Naive thymus-derived CD8-positive, alpha-beta T cell (primary cell): ENCODE measurements at regions not wholly inside any gene's neighbourhood (a gene's known extent, or its start where the extent isn't known, plus 50 kb on each side); places are given as distances from the start of the nearest gene placed in this dataset.

Experiments
- ATAC-seq, 2 donors: fragments of 150-1000 bp; cut with Tn5 transposase in 1 of 2; sonication (Bioruptor Pico), chemical (Tn5 transposase) in 1 of 2; 1 replicate in 1 of 2; 2 replicates in 1 of 2; pipeline ENCODE4 v1.10.0; 2021; ENCODE audit warnings: mild to moderate bottlenecking in 2 of 2, moderate library complexity in 2 of 2
- POLR2A ChIA-PET: fragments of 350-600 bp; sonication (Branson Sonifier 250); formaldehyde crosslinking; loops from one replicate; lab custom pipeline; 2021; ENCODE audit warnings: antibody characterized with exemption; lab: Charles Lee
- DNase-seq, 10 donors: peaks; one replicate each; pipeline versions ENCODE4 v3.0.0 to v3.0.0-alpha.2; 2020 to 2022
- H3K27ac Mint-ChIP-seq, 10 donors: one replicate each; pipeline ENCODE4 v1.8.0; 2020 to 2022; ENCODE audit warnings: mild to moderate bottlenecking in 10 of 10, mixed read lengths in 10 of 10, moderate library complexity in 4 of 10, inconsistent platforms in 1 of 10
- H3K27me3 Mint-ChIP-seq, 5 donors: one replicate each; pipeline ENCODE4 v1.8.0; 2021 to 2022; ENCODE audit warnings: mixed read lengths in 5 of 5
- H3K36me3 Mint-ChIP-seq, 3 donors: one replicate each; pipeline ENCODE4 v1.8.0; 2020 to 2022; ENCODE audit warnings: mixed read lengths in 3 of 3, mild to moderate bottlenecking in 2 of 3, inconsistent platforms in 1 of 3
- H3K4me1 Mint-ChIP-seq, 4 donors: one replicate each; pipeline ENCODE4 v1.8.0; 2021 to 2022; ENCODE audit warnings: mixed read lengths in 4 of 4
- H3K4me3 Mint-ChIP-seq, 10 donors: one replicate each; pipeline ENCODE4 v1.8.0; 2020 to 2022; ENCODE audit warnings: mild to moderate bottlenecking in 10 of 10, mixed read lengths in 10 of 10, moderate library complexity in 6 of 10, inconsistent platforms in 1 of 10
- H3K9me3 Mint-ChIP-seq, 9 donors: one replicate each; pipeline ENCODE4 v1.8.0; 2020 to 2022; ENCODE audit warnings: mixed read lengths in 9 of 9, mild to moderate bottlenecking in 3 of 9, inconsistent platforms in 1 of 9, moderate library complexity in 1 of 9

- POLR2A ChIA-PET: no interaction called here
- DNase-seq (no peak), ATAC-seq (no peak)
- H3K4me1 Mint-ChIP-seq: no peaks in the 10 kb centered on the region
- no peaks in the 10 kb centered on the region for H3K9me3 Mint-ChIP-seq
- H3K36me3 Mint-ChIP-seq: no peaks in the 10 kb centered on the region
- peaks cover 4 to 26% (median 22%) of the 10 kb centered on the region in 5 donors for H3K27me3 Mint-ChIP-seq
- H3K27ac Mint-ChIP-seq: no peak overlapping the region
- H3K4me3 Mint-ChIP-seq: no peak overlapping the region
Observed at GRCh38 chr2:44881856-44882255, 59.6 kb upstream of the SIX3 start.

- H3K27ac Mint-ChIP-seq: no peak overlapping the region
- H3K27me3 Mint-ChIP-seq: peaks cover 8 to 38% (median 23%) of the 10 kb centered on the region in 5 donors
- ATAC-seq (no peak), DNase-seq (no peak)
- no peak overlapping the region for H3K4me3 Mint-ChIP-seq
- H3K36me3 Mint-ChIP-seq: no peaks in the 10 kb centered on the region
- no peaks in the 10 kb centered on the region for H3K9me3 Mint-ChIP-seq
- H3K4me1 Mint-ChIP-seq: no peaks in the 10 kb centered on the region
- POLR2A ChIA-PET: no interaction called here
Observed at GRCh38 chr2:44883356-44883755, 58.1 kb upstream of the SIX3 start.

- Mint-ChIP-seq H3K36me3 (no peaks in the 10 kb centered on the region), H3K9me3 (peaks cover 0 to 2% (median 0%) of the 10 kb centered on the region in 9 donors), H3K4me1 (no peaks in the 10 kb centered on the region), H3K4me3 (no peak overlapping the region), H3K27me3 (peaks cover 10 to 37% (median 20%) of the 10 kb centered on the region in 5 donors), H3K27ac (peak overlapping the region in 1 of 10 donors; percentile 81)
- ATAC-seq: no peak
- no peak for DNase-seq
- POLR2A ChIA-PET: no interaction called here
Observed at GRCh38 chr2:44884231-44884630, 57.3 kb upstream of the SIX3 start.

- POLR2A ChIA-PET: no interaction called here
- ATAC-seq: no peak
- Mint-ChIP-seq H3K4me1 (no peaks in the 10 kb centered on the region), H3K9me3 (peaks cover 0 to 2% (median 0%) of the 10 kb centered on the region in 9 donors), H3K4me3 (no peak overlapping the region), H3K27me3 (peaks cover 9 to 35% (median 20%) of the 10 kb centered on the region in 5 donors), H3K36me3 (no peaks in the 10 kb centered on the region), H3K27ac (peak overlapping the region in 1 of 10 donors; percentile 81)
- DNase-seq: no peak
Observed at GRCh38 chr2:44884677-44885076, 56.8 kb upstream of the SIX3 start.

GRCh38 chr2:44886414-44886813, 55.1 kb upstream of the SIX3 start:
- DNase-seq (no peak), ATAC-seq (no peak)
- H3K9me3 Mint-ChIP-seq: peaks cover 0 to 6% (median 2%) of the 10 kb centered on the region in 9 donors
- H3K4me3 Mint-ChIP-seq: no peak overlapping the region
- H3K27ac Mint-ChIP-seq: no peak overlapping the region
- H3K4me1 Mint-ChIP-seq: no peaks in the 10 kb centered on the region
- POLR2A ChIA-PET: no interaction called here
- peaks cover 11 to 42% (median 20%) of the 10 kb centered on the region in 5 donors for H3K27me3 Mint-ChIP-seq
- H3K36me3 Mint-ChIP-seq: no peaks in the 10 kb centered on the region

- POLR2A ChIA-PET: no interaction called here
- DNase-seq (no peak), ATAC-seq (no peak)
- peaks cover 0 to 6% (median 0%) of the 10 kb centered on the region in 3 donors for H3K36me3 Mint-ChIP-seq
- H3K27me3 Mint-ChIP-seq: peaks cover 11 to 58% (median 20%) of the 10 kb centered on the region in 5 donors
- no peak overlapping the region for H3K4me3 Mint-ChIP-seq
- peaks cover 0 to 24% (median 10%) of the 10 kb centered on the region in 9 donors for H3K9me3 Mint-ChIP-seq
- no peaks in the 10 kb centered on the region for H3K4me1 Mint-ChIP-seq
- no peak overlapping the region for H3K27ac Mint-ChIP-seq
Observed at GRCh38 chr2:44889096-44889495, 52.4 kb upstream of the SIX3 start.
